AG04449 (cell line): ENCODE measurements at regions not wholly inside any gene's neighbourhood (a gene's known extent, or its start where the extent isn't known, plus 50 kb on each side); places are given as distances from the start of the nearest gene placed in this dataset.

Source experiments
- CTCF ChIA-PET: fragments of 350-600 bp; formaldehyde crosslinking; extraction: SDS; loops from one replicate; lab custom pipeline; 2021; ENCODE audit warnings: antibody characterized with exemption; lab: Yijun Ruan, JAX
- POLR2A ChIA-PET: fragments of 400-600, 350-600 bp; formaldehyde crosslinking; extraction: SDS; loops from one replicate; lab custom pipeline; 2020; ENCODE audit warnings: antibody characterized with exemption, inconsistent platforms; lab: Yijun Ruan, JAX
- DNase-seq: peaks from one replicate; pipeline ENCODE4 v3.0.0-alpha.2; 2010; ENCODE audit warnings: low read depth, low spot score
- H3K4me3 ChIP-seq: 2 replicates; pipeline ENCODE4 v1.5.1; 2011; ENCODE audit warnings: low read depth, mild to moderate bottlenecking, control low read depth, low read length
- TF ChIP-seq, protein P1 (sequence below): IDR thresholded peaks from one replicate; pipeline ENCODE4 v1.5.1; 2011; ENCODE audit warnings: mild to moderate bottlenecking, moderate library complexity, low read length, control low read depth, inconsistent platforms; ENCODE audit not compliant: insufficient read depth; ENCODE audit errors: missing control alignments

- DNase-seq: no peak
- no peak overlapping the region for H3K4me3 ChIP-seq
- TF ChIP-seq, protein P1, sequence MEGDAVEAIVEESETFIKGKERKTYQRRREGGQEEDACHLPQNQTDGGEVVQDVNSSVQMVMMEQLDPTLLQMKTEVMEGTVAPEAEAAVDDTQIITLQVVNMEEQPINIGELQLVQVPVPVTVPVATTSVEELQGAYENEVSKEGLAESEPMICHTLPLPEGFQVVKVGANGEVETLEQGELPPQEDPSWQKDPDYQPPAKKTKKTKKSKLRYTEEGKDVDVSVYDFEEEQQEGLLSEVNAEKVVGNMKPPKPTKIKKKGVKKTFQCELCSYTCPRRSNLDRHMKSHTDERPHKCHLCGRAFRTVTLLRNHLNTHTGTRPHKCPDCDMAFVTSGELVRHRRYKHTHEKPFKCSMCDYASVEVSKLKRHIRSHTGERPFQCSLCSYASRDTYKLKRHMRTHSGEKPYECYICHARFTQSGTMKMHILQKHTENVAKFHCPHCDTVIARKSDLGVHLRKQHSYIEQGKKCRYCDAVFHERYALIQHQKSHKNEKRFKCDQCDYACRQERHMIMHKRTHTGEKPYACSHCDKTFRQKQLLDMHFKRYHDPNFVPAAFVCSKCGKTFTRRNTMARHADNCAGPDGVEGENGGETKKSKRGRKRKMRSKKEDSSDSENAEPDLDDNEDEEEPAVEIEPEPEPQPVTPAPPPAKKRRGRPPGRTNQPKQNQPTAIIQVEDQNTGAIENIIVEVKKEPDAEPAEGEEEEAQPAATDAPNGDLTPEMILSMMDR: no peak
- ChIA-PET CTCF (no interaction called here), POLR2A (no interaction called here)
These were observed 1362.5 kb upstream of the PABPC4L start for GRCh38 chr4:135564090-135564489.

DNA sequence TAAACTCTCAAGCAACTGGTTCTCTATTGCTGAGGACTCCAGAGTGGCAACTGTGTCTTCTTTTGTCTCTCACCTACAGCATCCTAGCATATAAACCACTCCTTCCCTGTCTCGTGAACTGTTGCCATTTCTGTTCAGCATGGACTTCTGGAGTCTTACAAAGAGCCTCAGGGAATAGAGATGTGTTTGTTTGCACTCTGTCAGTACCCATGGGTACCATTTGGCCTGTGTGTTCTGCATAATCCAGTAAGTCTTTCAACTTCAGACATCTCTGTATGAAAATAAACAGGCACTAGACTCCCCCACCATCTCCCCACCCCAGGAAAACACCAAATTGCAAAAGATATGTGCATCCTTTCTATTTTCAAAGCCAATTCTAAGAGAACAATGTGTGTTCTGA is 1351.6 kb upstream of the PABPC4L start:
- H3K4me3 ChIP-seq: no peak overlapping the region
- DNase-seq: no peak
- ChIA-PET CTCF (no interaction called here), POLR2A (no interaction called here)
- TF ChIP-seq, protein P1: no peak

GRCh38 chr4:135552131-135552530 is 1350.5 kb upstream of the PABPC4L start:
- POLR2A ChIA-PET: no interaction called here
- H3K4me3 ChIP-seq: no peak overlapping the region
- CTCF ChIA-PET: no interaction called here
- no peak for DNase-seq
- TF ChIP-seq, protein P1: no peak

DNA sequence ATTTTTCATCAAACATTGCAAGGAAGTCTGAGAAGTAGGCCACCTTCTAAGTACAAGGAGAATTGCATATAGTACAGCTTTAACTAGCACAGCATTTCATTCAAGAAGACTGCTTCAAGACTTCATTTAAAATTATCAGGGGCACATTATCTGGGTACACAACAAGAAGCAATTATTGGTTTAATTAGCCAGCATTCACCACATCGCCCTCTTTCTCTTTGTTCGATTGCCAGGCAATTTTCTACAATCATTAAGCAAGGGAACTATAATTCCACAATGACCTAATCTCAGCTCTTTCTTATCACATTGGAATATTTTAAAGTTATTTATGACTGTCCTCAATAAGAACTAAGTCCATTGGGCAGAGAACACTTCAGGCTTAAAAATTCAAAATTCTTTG is 1347.1 kb upstream of the PABPC4L start:
- POLR2A ChIA-PET: no interaction called here
- TF ChIP-seq, protein P1: no peak
- CTCF ChIA-PET: no interaction called here
- no peak overlapping the region for H3K4me3 ChIP-seq
- no peak for DNase-seq

DNA sequence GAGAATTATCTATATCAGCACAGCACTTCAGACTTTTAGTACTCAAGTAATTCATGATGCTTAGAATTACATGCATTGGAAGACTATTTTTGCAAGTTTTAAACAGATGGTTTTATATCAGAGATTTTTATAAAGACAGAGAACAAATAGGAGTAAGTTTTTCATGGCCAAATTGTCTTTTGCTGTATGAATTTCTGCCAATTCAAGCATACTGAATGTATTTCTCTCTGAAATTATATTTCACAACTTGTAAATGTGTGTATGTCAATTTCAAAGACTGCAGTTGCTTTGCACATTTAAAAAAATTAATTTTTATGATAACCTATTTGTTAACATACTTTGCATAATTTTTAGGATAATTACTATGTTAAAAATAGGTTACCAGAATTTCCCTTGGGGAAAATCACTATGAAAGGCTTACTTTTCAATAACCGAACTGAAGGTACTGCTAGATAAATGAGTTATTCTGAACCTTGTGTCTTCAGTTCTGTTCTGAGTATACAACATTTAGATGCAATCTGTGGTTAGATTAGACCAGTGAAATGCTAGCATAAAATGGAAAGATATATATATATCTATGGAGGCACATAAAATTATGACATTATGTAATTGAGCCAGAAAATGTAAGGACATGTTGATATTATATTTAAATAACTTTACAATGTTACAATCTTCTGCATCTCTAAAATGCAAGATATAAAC is 1344.2 kb upstream of the PABPC4L start:
- CTCF ChIA-PET: no interaction called here
- TF ChIP-seq, protein P1: no peak
- DNase-seq: no peak
- no peak overlapping the region for H3K4me3 ChIP-seq
- POLR2A ChIA-PET: no interaction called here

DNA sequence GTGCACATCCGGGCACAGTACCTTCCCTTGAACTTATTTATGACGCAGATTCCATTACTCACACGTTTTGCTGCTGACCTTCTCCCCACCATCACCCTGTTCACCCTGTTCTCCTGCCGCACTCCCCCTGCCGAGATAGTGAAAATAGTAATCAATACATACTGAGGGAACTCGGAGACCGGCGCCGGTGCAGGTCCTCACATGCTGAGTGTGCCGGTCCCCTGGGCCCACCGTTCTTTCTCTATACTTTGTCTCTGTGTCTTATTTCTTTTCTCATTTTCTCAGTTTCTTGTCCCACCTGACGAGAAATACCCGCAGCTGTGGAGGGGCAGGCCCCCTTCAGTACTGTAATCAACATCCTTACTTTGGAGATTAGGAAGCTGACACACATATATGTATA is 1337.1 kb upstream of the PABPC4L start:
- ChIA-PET POLR2A (no interaction called here), CTCF (no interaction called here)
- DNase-seq: no peak

More for the DNA sequence above, 1337.1 kb upstream of the PABPC4L start:
- TF ChIP-seq, protein P1: no peak
- H3K4me3 ChIP-seq: no peak overlapping the region
